A673 (cell line): ENCODE measurements at regions not wholly inside any gene's neighbourhood (a gene's known extent, or its start where the extent isn't known, plus 50 kb on each side); places are given as distances from the start of the nearest gene placed in this dataset.
"Not testable (repeated sequence)": the region's sequence is repeated elsewhere in the genome, so short reads cannot be mapped to it uniquely, and the experiment has no call there.

Experiments used
- BruUV-seq: library from RNA; stranded (reverse); fragments of 400-500 nt; replicated peaks from 2 replicates; lab custom pipeline; 2021; lab: Mats Ljungman, UMichigan
- CTCF ChIA-PET: fragments of 300-600 bp; sonication (Branson Sonifier 250); formaldehyde crosslinking; loops from one replicate; lab custom pipeline; 2022; ENCODE audit warnings: antibody characterized with exemption; lab: Charles Lee
- POLR2A ChIA-PET: fragments of 300-600 bp; sonication (Branson Sonifier 250); formaldehyde crosslinking; loops from one replicate; lab custom pipeline; 2022; ENCODE audit warnings: antibody characterized with exemption; ENCODE audit not compliant: low non-redundant PET; lab: Charles Lee
- DNase-seq: peaks from one replicate; pipeline ENCODE4 v3.0.0-alpha.2; 2015; ENCODE audit warnings: low spot score
- H3K27ac ChIP-seq: fragments of 200-600 bp; sonication (generic); 2 replicates; pipeline ENCODE4 v1.5.1; 2016; ENCODE audit warnings: mixed run types, low read depth, mild to moderate bottlenecking, mixed read lengths, antibody characterized with exemption, low read length; ENCODE audit not compliant: poor library complexity, severe bottlenecking
- H3K27me3 ChIP-seq: fragments of 200-600 bp; sonication (generic); replicated peaks from 2 replicates; pipeline ENCODE4 v1.6.1; 2017; ENCODE audit warnings: mixed run types, low read depth, mild to moderate bottlenecking, mixed read lengths, antibody characterized with exemption, low read length; ENCODE audit not compliant: insufficient read depth, poor library complexity
- H3K36me3 ChIP-seq: fragments of 200-600 bp; sonication (generic); 2 replicates; pipeline ENCODE4 v1.6.1; 2016; ENCODE audit warnings: mixed run types, mild to moderate bottlenecking, mixed read lengths, antibody characterized with exemption, low read length; ENCODE audit not compliant: insufficient read depth, poor library complexity, severe bottlenecking
- H3K4me1 ChIP-seq: fragments of 200-600 bp; sonication (generic); 2 replicates; pipeline ENCODE4 v1.6.1; 2017; ENCODE audit warnings: mixed run types, mild to moderate bottlenecking, mixed read lengths, antibody characterized with exemption, low read length; ENCODE audit not compliant: insufficient read depth, poor library complexity, severe bottlenecking
- H3K4me3 ChIP-seq: fragments of 200-600 bp; sonication (generic); 2 replicates; pipeline ENCODE4 v1.5.1; 2016; ENCODE audit warnings: low read depth, mixed run types, mild to moderate bottlenecking, mixed read lengths, low read length; ENCODE audit not compliant: poor library complexity, severe bottlenecking
- H3K9me3 ChIP-seq: fragments of 200-600 bp; sonication (generic); 2 replicates; pipeline ENCODE4 v1.6.1; 2016; ENCODE audit warnings: mixed run types, low read depth, mild to moderate bottlenecking, mixed read lengths, antibody characterized with exemption, low read length; ENCODE audit not compliant: poor library complexity, severe bottlenecking
- intact Hi-C: fragments of 100-400 bp; cut with micrococcal nuclease; formaldehyde crosslinking; loops from one replicate; pipeline ENCODE4 v1.10.0; 2022; ENCODE audit not compliant: unreplicated experiment

DNA sequence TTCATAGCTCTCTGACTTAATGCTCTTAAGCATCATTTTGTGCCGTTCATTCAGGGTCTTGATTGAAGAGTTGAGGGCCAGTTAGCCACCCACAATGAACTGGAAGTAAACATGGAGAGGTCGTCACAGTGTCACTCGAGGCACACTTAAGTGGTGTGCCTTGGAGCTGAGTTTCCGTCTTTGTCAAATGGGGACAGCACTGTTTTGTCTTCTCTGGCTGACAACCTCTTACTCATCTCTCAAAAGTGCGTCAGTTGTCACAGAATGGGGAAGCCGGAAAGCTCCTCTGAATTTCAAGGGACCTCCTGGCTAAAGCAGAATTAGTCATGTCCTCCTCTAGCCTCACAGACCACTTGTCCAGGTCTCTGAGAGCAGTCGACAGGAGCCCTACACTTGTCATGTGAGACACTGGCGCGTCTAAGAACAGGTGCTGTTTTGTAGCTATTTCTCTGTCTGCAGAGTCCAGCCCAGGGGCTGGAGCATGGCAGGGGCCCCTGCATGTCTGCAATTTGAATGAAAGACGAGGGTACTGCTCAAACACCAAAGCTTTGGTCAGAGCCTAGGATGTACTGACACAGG lies 231.5 kb downstream of the NPIPA7 start:
- BruUV-seq = not testable (repeated sequence)

DNA sequence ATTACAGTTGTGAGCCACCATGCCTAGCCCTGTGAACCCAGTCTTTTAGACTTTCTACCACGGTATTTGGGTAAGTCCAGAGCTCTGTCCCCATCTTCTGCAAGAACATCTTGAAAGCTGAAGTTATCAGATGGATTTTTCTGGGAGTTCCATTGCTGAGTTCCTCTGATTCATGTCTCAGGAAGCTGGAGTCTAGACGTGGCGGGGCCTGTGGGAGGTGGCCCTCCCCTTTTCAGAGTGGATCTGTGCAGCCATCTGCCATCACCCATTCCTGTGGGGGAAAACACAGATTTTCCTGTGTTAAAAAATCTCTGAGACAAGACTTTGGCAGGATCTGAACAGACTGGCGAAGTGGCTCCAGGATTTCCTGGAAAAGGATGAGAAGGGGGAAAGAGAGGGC lies 234.3 kb downstream of the NPIPA7 start:
- CTCF ChIA-PET, H3K36me3 ChIP-seq, BruUV-seq, intact Hi-C loops, H3K27ac ChIP-seq, H3K9me3 ChIP-seq, DNase-seq, H3K4me1 ChIP-seq, H3K4me3 ChIP-seq, H3K27me3 ChIP-seq, POLR2A ChIA-PET: not testable (repeated sequence)

More for the DNA sequence above, 231.5 kb downstream of the NPIPA7 start:
- H3K4me1 ChIP-seq, H3K4me3 ChIP-seq, H3K36me3 ChIP-seq, H3K27ac ChIP-seq, CTCF ChIA-PET, POLR2A ChIA-PET, intact Hi-C loops, H3K27me3 ChIP-seq, H3K9me3 ChIP-seq, DNase-seq: not testable (repeated sequence)

DNA sequence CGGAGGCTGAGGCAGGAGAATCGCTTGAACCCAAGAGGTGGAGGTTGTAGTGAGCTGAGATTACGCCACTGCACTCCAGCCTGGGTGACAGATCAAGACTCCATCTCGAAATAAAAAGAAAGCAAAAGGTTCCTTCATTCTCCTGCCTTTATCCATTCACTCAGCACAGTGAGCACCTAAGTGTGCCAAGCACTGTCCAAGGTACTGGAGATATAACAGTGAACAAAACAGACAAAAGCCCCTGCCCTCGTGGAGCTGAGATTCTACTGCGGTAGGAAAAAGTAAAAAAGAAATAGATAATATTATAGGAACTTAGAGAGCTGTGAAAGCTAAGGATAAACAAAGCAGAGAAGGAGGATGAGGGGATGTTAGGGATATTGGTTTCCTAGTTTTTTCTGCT lies 235.5 kb downstream of the NPIPA7 start:
- H3K27me3 ChIP-seq, DNase-seq, H3K36me3 ChIP-seq, H3K9me3 ChIP-seq, intact Hi-C loops, H3K27ac ChIP-seq, H3K4me1 ChIP-seq, CTCF ChIA-PET, H3K4me3 ChIP-seq, BruUV-seq, POLR2A ChIA-PET: not testable (repeated sequence)

DNA sequence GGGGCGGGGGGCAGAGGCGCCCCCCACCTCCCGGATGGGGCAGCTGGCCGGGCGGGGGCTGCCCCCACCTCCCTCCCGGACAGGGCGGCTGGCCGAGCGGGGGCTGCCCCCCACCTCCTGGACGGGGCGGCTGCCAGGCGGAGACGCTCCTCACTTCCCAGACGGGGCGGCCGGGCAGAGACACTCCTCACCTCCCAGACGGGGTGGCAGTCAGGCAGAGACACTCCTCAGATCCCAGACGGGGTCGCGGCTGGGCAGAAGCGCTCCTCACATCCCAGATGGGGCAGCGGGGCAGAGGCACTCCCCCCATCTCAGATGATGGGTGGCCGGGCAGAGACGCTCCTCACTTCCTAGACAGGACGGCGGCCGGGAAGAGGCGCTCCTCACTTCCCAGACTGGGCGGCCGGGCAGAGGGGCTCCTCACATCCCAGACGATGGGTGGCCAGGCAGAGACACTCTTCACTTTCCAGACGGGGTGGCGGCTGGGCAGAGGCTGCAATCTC lies 240.1 kb downstream of the NPIPA7 start:
- H3K36me3 ChIP-seq, intact Hi-C loops, H3K27ac ChIP-seq, H3K4me3 ChIP-seq, CTCF ChIA-PET, BruUV-seq, H3K27me3 ChIP-seq, H3K4me1 ChIP-seq, POLR2A ChIA-PET, H3K9me3 ChIP-seq, DNase-seq: not testable (repeated sequence)

DNA sequence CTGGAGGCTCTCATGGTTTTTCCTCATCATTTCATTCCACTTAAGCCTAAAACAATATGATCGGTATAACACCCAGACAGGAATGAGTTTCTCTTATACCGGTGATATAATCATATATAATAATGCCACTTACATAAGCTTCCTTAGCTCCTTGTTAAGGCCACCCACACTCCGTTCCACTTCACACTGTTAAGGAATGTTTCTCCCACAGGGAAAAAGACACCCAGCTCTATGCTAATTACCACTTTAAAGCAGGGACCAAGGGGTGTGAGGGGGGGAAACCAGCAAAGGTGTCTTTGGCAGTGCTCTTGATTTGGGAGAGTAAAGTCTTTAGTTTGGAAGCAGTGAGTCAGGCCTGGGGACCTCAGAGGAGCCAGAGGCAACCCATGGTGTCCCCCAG lies 245.4 kb downstream of the NPIPA7 start:
- intact Hi-C loops, H3K27ac ChIP-seq, H3K4me3 ChIP-seq, BruUV-seq, POLR2A ChIA-PET, H3K27me3 ChIP-seq, H3K4me1 ChIP-seq, CTCF ChIA-PET, H3K36me3 ChIP-seq, H3K9me3 ChIP-seq, DNase-seq: not testable (repeated sequence)

DNA sequence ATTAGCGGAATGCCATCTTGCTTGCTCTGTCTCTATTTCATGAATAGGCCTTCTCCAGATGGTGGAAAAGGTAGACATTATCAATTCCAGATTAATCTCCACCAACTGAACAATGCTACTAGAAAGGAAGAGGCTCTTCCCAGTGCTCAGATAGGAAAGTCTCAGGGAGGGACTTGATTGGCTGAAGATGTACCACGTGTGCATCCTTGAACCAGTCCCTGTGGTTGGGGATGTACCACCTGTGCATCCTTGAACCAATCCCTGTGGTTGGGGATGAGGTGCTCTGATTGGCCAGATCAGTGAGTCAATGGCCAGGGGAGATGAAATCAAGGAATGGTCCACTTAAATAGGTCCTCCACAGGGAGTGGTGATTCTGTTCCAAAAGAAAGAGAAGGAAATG lies 246.2 kb downstream of the NPIPA7 start:
- H3K4me3 ChIP-seq, H3K4me1 ChIP-seq, H3K27ac ChIP-seq, POLR2A ChIA-PET, DNase-seq, H3K36me3 ChIP-seq, CTCF ChIA-PET, BruUV-seq, intact Hi-C loops, H3K27me3 ChIP-seq, H3K9me3 ChIP-seq: not testable (repeated sequence)

DNA sequence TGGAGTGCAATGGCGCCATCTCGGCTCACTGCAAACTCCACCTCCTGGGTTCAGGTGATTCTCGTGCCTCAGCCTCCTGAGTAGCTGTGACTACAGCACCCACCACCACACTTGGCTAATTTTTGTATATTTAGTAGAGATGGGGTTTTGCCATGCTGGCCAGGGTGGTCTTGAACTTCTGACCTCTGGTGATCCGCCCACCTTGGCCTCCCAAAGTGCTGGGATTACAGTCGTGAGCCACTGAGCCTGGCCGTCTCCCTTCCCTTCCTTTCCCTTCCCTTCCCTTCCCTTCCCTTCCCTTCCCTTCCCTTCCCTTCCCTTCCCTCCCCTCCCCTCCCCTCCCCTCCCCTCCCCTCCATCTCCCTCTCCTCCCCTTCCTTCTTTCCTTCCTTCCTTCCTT lies 248.9 kb downstream of the NPIPA7 start:
- H3K36me3 ChIP-seq, H3K4me3 ChIP-seq, CTCF ChIA-PET, H3K27me3 ChIP-seq, DNase-seq, intact Hi-C loops, H3K9me3 ChIP-seq, POLR2A ChIA-PET, H3K4me1 ChIP-seq, BruUV-seq, H3K27ac ChIP-seq: not testable (repeated sequence)

DNA sequence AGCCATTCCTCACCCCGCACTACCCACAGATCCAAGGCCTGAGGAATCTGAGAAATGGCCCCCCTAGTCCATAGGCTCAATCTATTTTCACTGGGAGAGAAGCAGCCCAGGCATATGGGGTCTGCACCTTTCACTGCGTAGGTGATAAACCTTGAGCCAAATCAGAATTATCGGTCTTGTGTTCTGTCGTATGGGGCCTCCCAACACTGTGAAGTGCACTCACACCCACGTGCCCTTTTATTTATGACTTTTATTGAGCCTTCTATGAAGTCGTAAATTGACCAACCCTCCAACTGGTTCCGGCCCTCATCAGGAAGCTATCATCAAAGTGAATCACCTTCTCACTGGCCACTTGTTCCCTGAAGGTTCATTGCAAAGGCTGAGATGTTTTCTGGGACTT lies 259.3 kb downstream of the NPIPA7 start:
- H3K4me3 ChIP-seq, DNase-seq, H3K4me1 ChIP-seq, POLR2A ChIA-PET, intact Hi-C loops, H3K27ac ChIP-seq, H3K9me3 ChIP-seq, CTCF ChIA-PET, H3K36me3 ChIP-seq, H3K27me3 ChIP-seq, BruUV-seq: not testable (repeated sequence)
